OCI-LY1 (cell line): ENCODE measurements at regions not wholly inside any gene's neighbourhood (a gene's known extent, or its start where the extent isn't known, plus 50 kb on each side); places are given as distances from the start of the nearest gene placed in this dataset.

Experiments
- H2AFZ ChIP-seq: fragments of 200-600 bp; sonication (generic), shearing (Covaris generic); 2 replicates; pipeline ENCODE4 v1.6.0; 2014; ENCODE audit warnings: antibody characterized with exemption, mild to moderate bottlenecking, low read length
- H3F3A ChIP-seq: fragments of 200-600 bp; sonication (generic), shearing (Covaris generic); 2 replicates; pipeline ENCODE4 v1.6.0; 2014; ENCODE audit warnings: mild to moderate bottlenecking, antibody characterized with exemption, low read length, moderate library complexity; ENCODE audit not compliant: insufficient read depth
- H3K27ac ChIP-seq: fragments of 200-600 bp; sonication (generic); 2 replicates; pipeline ENCODE4 v1.5.1; 2014; ENCODE audit warnings: low read length, mixed run types, mild to moderate bottlenecking, low read depth; ENCODE audit not compliant: poor library complexity, severe bottlenecking
- H3K27me3 ChIP-seq: fragments of 200-600 bp; sonication (generic); 2 replicates; pipeline ENCODE4 v1.6.0; 2014; ENCODE audit warnings: antibody characterized with exemption, mild to moderate bottlenecking, low read length, moderate library complexity; ENCODE audit not compliant: insufficient read depth
- H3K36me3 ChIP-seq: fragments of 200-600 bp; sonication (generic); 2 replicates; pipeline ENCODE4 v1.6.1; 2014; ENCODE audit warnings: mild to moderate bottlenecking, antibody characterized with exemption, low read length, moderate library complexity, mixed read lengths; ENCODE audit not compliant: insufficient read depth
- H3K4me1 ChIP-seq: fragments of 200-600 bp; sonication (generic); 2 replicates; pipeline ENCODE4 v1.5.1; 2014; ENCODE audit warnings: mild to moderate bottlenecking, low read length, moderate library complexity; ENCODE audit not compliant: insufficient read depth, severe bottlenecking
- H3K4me2 ChIP-seq: fragments of 200-600 bp; sonication (generic), shearing (Covaris generic); 2 replicates; pipeline ENCODE4 v1.6.1; 2014; ENCODE audit warnings: low read length
- H3K4me3 ChIP-seq: fragments of 200-600 bp; sonication (generic); 2 replicates; pipeline ENCODE4 v1.5.1; 2014; ENCODE audit warnings: low read length, low read depth, mild to moderate bottlenecking, mixed read lengths; ENCODE audit not compliant: poor library complexity, severe bottlenecking
- H3K79me2 ChIP-seq: fragments of 200-600 bp; shearing (Covaris generic); 2 replicates; pipeline ENCODE4 v1.6.1; 2016; ENCODE audit warnings: mixed run types, low read length, mixed read lengths; ENCODE audit not compliant: insufficient read depth
- H3K9ac ChIP-seq: fragments of 200-600 bp; sonication (generic), shearing (Covaris generic); 2 replicates; pipeline ENCODE4 v1.6.1; 2014; ENCODE audit warnings: mild to moderate bottlenecking, low read length, mixed read lengths
- H3K9me2 ChIP-seq: fragments of 200-600 bp; sonication (generic), shearing (Covaris generic); 2 replicates; pipeline ENCODE4 v1.6.1; 2014; ENCODE audit warnings: low read depth, mild to moderate bottlenecking, low read length, mixed read lengths
- H3K9me3 ChIP-seq: fragments of 200-600 bp; shearing (Covaris generic); 2 replicates; pipeline ENCODE4 v1.6.1; 2014; ENCODE audit warnings: low read length, mixed read lengths
- H4K20me1 ChIP-seq: fragments of 200-600 bp; sonication (generic), shearing (Covaris generic); 2 replicates; pipeline ENCODE4 v1.6.0; 2016; ENCODE audit warnings: mild to moderate bottlenecking, low read length; ENCODE audit not compliant: insufficient read depth
- CTCF ChIP-seq: fragments of 200-600 bp; sonication (generic), shearing (Covaris generic); IDR thresholded peaks from 2 replicates; pipeline ENCODE4 v1.5.1; 2017; ENCODE audit warnings: mild to moderate bottlenecking, antibody characterized with exemption, low read length, moderate library complexity, mixed read lengths
- EZH2 ChIP-seq: fragments of 200-600 bp; sonication (generic), shearing (Covaris generic); IDR thresholded peaks from 2 replicates; pipeline ENCODE4 v1.8.0; 2017; ENCODE audit warnings: borderline replicate concordance, mixed run types, mild to moderate bottlenecking, antibody characterized with exemption, low read length, moderate library complexity, mixed read lengths

GRCh38 chr5:108546939-108547338, 165.0 kb upstream of the FBXL17 start:
- no peaks in the 10 kb centered on the region for H4K20me1 ChIP-seq
- H3K27ac ChIP-seq, result no peak overlapping the region
- no peaks in the 10 kb centered on the region for H3K9me2 ChIP-seq
- no peaks in the 10 kb centered on the region for H3K79me2 ChIP-seq
- H3K9me3 ChIP-seq, result no peaks in the 10 kb centered on the region
- H2AFZ ChIP-seq, result no peak overlapping the region
- H3K4me1 ChIP-seq, result peaks cover 25% of the 10 kb centered on the region
- H3K27me3 ChIP-seq, result no peaks in the 10 kb centered on the region
- no peaks in the 10 kb centered on the region for H3F3A ChIP-seq
- no peak overlapping the region for H3K4me3 ChIP-seq
- H3K36me3 ChIP-seq, result no peaks in the 10 kb centered on the region
- no peak overlapping the region for H3K9ac ChIP-seq
- no peak overlapping the region for H3K4me2 ChIP-seq
- TF ChIP-seq CTCF, result no peak
- TF ChIP-seq EZH2, result no peak

- no peaks in the 10 kb centered on the region for H4K20me1 ChIP-seq
- no peaks in the 10 kb centered on the region for H3F3A ChIP-seq
- no peak overlapping the region for H3K4me2 ChIP-seq
- no peaks in the 10 kb centered on the region for H3K79me2 ChIP-seq
- TF ChIP-seq EZH2, result no peak
- TF ChIP-seq CTCF, result no peak
- no peak overlapping the region for H2AFZ ChIP-seq
- H3K9me3 ChIP-seq, result no peaks in the 10 kb centered on the region
- H3K27ac ChIP-seq, result no peak overlapping the region
- H3K36me3 ChIP-seq, result no peaks in the 10 kb centered on the region
- H3K27me3 ChIP-seq, result no peaks in the 10 kb centered on the region
- no peak overlapping the region for H3K4me3 ChIP-seq
- no peaks in the 10 kb centered on the region for H3K9me2 ChIP-seq
- peaks cover 25% of the 10 kb centered on the region for H3K4me1 ChIP-seq
- H3K9ac ChIP-seq, result no peak overlapping the region
Measured at GRCh38 chr5:108545301-108545700, 163.4 kb upstream of the FBXL17 start.

GRCh38 chr5:108543486-108543885, 161.6 kb upstream of the FBXL17 start:
- no peaks in the 10 kb centered on the region for H3K79me2 ChIP-seq
- no peaks in the 10 kb centered on the region for H3K9me3 ChIP-seq
- no peak overlapping the region for H2AFZ ChIP-seq
- TF ChIP-seq EZH2 (no peak), CTCF (no peak)
- no peaks in the 10 kb centered on the region for H3K36me3 ChIP-seq
- no peak overlapping the region for H3K4me3 ChIP-seq
- no peaks in the 10 kb centered on the region for H3K9me2 ChIP-seq
- H3K27ac ChIP-seq, result no peak overlapping the region
- H3K9ac ChIP-seq, result no peak overlapping the region
- no peak overlapping the region for H3K4me2 ChIP-seq
- peaks cover 12% of the 10 kb centered on the region for H3K4me1 ChIP-seq
- H3F3A ChIP-seq, result no peaks in the 10 kb centered on the region
- no peaks in the 10 kb centered on the region for H4K20me1 ChIP-seq
- no peaks in the 10 kb centered on the region for H3K27me3 ChIP-seq
